RPMI8226 (cell line): ENCODE measurements at regions not wholly inside any gene's neighbourhood (a gene's known extent, or its start where the extent isn't known, plus 50 kb on each side); places are given as distances from the start of the nearest gene placed in this dataset.
"Not testable (repeated sequence)": the region's sequence is repeated elsewhere in the genome, so short reads cannot be mapped to it uniquely, and the experiment has no call there.

Experiments used
- DNase-seq: peaks from one replicate; pipeline ENCODE4 v3.0.0-alpha.2; 2015

DNA sequence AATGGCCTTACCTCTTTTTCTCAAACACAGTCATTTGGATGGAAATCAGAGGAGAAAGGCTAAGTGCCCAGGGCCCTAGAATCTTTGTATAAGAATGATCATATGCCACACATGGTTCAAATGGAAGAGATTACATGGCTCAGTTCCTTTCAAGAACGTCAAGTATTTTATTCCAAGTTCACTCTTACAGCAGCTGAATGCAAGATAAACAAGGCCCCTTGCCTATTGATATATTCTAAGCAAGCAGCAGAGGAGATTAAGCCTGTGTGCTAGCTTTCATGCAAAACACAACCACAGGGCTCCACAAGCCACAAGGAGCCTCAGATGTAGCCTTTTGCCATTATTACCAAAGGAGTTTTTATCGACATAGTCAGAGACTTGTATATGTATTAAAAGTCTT is 55.3 kb upstream of the SLCO6A1 start:
- DNase-seq: no peak

DNA sequence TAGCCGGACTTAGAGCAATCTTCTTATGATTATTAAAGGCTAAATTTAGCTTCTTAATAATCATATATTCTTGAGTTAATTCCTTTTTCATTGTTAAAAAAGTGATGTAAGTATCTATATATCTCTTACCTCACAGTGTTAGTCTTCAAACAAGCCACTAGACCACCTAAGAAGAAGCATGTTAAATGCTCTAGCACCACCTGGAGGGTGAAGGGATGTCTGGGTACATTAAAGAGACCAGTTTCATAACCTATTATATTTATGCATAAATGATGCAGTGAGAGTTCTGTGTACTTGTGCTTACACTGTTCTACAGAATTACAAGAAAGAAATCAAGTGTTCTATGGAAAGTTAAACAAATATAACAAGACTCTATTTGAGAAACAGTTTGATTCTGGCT is 55.9 kb upstream of the SLCO6A1 start:
- no peak for DNase-seq

DNA sequence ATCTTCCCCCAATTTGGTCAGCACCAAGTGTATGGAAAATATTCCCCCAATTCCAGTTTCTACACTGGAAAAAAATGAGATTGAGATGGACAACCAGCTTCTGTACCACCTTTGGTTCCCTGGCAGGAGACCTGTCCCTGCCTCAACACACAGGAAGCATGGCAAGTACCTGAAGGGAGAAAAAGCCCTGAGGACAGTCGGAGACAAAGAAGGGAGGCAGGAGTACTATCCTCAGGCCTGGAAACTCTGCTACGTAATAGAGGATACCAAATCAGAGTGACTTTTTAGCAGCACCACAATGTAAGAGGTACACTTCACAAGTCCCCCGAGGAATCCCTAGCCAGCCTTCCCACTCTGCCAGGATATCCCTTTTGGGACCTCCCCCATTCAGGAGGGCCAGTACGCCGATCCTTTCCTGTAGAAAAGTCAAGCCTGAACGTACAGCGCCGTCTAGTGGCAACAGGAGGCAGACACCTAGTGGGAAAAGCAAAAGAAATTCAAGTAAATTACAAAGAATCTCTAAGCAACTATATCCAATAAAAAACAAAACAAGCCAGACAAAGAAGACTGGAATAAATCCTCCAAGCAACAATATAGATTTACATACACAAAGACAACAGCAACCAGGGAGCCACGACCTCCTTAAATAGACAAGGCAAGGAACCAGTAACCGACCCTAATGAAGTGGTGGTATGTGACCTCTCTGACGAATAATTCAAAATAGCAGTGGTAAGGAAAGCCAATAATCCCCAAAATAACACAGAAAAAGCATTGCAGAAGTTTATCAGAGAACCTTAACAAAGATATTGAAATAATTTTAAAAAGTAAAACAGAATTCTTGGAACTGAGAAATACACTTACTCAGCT is 63.3 kb upstream of the SLCO6A1 start:
- DNase-seq: peak; percentile 52

DNA sequence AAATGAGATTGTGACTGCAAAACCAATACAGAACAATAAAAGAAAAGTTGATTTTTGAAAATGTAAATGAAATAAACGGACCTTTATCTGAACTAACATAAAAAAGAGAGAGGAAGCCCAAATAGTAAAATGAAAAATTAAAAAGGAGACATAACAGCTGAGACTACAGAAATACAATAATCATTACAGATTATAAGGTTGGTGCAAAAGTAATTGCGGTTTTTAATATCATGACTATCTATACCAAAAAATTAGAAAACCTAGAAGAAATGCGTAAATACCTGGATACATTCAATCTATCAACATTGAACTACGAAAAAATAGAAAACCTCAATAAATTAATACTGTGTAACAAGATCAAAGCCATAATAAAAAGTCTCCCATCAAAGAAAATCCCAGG is 71.9 kb upstream of the SLCO6A1 start:
- no peak for DNase-seq

DNA sequence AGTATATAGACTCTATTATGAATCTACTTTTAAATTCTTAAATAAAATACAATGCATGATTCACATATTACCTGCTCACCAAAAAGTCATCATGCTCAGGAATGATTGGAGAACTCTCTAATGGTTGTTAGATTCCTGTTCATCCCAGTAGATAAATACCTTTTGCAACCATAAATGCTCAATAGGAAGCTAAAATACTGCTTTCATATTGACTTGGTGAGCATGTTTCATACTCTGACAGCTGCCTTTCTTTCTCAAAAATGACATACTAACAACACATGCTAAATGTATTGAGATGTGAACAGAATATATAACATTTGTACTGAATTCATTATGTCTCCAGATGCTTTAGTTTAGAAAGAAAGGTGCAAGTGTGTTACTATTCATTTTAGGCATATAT is 79.6 kb upstream of the SLCO6A1 start:
- no peak for DNase-seq

DNA sequence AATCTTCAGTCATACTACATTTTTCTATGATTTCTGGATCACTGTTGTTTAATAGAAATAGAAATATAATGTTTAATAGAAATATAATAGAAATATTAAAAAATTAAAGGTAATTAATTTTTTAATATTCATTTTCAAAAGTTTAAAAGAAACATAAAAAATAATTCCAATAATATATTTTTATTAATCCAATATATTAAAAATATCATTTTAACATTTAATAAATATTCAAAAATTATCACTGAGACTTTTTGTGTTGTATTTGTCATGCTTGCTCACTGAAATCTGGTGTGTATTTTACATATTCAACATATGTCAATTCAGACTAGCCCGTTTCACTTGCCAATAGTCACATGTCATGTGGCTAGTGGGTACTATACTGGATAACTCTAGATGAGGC is 80.6 kb upstream of the SLCO6A1 start:
- DNase-seq: no peak

DNA sequence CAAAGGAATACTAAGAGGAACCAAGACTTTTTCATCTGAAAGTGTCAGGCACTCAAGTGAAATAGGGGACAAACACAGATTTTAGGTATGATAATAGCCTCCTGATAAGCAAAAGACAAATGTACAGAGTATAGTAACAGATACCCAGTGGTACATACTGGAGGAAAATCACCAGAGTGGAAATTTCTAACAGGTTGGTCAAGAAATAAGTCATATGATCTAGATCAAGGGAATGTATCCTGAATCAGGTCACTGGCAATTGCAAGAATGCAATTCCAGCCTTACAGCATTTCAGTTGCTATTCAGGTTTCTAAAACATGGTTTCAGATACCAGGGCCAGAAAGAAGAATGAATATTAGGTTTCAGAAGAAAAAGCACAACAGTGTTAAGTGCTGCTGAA is 82.2 kb upstream of the SLCO6A1 start:
- DNase-seq: no peak

DNA sequence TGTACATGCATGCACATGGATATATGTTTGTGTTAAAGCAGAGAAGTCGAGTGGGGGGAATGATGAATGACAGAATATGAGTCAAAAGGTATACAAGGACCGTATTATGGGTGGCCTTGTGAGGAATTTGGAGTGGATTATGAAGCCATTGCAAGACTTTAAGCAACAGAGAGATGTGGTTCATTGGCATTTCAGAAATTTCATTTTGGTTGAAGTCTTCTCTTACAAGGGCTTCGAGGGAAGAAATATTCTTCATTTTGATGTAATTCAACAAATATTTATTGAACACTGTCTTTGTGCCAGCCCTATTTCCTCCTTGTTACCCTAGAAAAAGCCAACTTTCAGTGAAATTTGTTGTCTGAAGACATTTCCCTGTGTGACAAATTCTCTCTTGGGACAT is 83.9 kb upstream of the SLCO6A1 start:
- no peak for DNase-seq

DNA sequence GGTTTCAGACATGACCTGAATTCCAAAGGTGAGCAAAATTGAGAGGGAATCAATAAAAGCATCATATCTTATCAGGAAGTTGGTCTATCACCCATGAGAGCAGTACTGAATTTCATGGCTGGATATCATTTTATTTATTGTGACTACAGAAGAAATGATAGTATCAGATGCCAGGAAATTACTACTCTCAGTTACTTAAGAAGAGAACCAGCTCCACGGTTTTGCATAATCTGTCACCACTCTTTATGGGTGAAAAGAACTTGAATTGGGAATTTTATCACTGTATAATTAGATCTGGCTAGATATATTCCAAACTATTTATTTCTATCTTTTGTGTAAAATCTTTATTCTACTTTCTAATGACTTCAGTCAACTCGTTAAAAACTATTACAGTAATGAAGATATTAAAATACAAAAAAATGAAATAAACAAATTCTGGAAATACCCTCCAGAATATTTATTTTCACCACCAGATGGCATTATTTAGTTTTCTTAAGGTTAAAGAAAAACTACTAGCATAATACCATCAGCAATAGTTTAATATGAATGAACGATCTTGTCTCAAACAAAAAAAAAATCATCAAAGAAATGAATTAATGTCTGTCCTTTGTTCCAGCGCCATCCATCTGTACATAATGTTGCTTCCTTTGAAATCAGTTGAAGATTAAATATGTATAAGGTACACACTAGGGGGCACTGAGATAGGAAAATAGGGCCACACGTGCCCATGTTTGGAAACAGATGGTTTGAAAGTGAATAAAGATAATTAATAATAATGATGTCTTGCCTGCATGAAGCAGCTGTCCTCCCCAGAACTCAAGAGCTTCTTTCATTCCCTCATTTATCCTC is 84.7 kb upstream of the SLCO6A1 start:
- DNase-seq: peak; percentile 19

DNA sequence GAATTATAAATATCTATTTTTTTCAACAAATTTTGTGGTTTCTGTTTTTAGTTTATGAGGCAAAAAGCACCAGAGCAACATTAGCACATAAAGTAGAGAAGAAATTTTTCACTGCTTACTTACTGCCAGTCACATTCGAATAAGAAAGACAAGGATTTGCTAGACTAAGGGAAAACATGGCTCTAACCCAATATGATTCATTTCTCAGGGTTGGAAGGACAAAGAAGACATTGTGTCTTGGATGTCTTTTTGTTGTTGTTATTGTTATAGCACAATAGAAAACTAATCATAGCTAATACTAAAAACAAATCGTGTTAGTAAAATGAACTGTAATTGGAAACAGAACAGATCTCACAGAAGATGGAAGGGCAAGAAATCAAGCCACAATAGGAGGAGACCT is 90.9 kb upstream of the SLCO6A1 start:
- DNase-seq: no peak

DNA sequence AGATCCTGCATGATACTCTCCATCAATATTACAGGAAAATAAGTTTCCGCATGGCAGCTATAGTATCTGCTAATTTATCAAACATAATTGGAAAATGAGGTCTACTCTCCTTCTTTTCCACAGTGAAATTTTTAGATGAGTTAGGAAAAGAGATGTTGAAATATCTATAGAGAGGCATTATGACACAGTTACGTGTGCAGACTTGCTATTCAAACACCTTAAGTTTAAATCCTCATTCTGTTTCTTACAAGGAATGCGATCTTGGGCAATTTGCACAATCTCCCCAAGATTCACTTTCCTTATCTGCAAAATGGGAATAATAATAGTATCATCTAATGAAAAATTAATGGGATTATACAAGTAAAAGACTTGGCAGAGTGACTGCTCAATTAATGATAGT is 91.7 kb upstream of the SLCO6A1 start:
- no peak for DNase-seq

DNA sequence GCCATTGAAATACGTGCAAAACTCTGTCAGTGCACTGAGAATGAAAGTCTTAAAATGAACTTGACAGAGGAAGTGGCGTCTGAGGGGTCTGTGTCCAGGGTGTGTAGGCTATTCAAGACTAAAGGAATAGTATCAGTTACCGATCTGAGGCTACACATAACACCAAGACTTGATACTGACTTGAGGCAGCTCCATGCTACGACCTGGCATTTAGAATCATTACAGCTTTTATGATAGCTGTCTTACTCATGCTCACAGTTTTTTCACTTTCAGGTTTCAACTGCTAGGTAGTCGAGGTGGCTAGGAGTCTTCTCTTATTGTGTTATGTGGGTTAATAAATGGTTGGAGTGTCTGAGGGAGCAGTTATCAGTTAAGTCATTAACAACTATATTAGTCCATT is 92.8 kb upstream of the SLCO6A1 start:
- no peak for DNase-seq

DNA sequence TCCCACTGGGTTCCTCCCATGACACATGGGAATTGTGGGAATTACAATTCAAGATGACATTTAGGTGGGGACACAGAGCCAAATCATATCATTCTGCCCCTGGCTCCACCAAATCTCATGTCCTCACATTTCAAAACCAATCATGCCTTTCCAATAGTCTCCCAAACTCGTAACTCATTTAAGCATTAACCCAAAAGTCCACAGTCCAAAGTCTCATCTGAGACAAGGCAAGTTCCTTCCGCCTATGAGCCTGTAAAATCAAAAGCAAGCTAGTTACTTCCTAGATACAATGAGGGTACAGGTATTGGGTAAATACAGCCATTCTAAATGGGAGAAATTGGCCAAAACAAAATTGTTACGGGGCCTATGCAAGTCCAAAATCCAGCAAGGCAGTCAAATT is 93.8 kb upstream of the SLCO6A1 start:
- DNase-seq: not testable (repeated sequence)

DNA sequence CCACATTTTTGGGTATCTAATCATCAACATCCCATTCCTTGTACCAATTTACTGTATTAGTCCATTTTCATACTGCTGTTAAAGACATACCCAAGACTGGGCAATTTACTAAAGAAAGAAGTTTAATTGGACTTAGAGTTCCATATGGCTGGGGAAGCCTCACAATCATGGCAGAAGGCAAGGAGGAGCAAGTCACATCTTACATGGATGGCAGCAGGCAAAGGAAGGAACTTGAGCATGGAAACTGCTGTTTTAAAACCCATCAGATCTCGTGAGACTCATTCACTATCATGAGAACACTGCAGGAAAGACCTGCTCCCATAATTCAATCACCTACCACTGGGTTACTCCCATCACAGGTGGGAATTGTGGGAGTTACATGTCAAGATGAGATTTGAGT is 95.4 kb upstream of the SLCO6A1 start:
- no peak for DNase-seq

DNA sequence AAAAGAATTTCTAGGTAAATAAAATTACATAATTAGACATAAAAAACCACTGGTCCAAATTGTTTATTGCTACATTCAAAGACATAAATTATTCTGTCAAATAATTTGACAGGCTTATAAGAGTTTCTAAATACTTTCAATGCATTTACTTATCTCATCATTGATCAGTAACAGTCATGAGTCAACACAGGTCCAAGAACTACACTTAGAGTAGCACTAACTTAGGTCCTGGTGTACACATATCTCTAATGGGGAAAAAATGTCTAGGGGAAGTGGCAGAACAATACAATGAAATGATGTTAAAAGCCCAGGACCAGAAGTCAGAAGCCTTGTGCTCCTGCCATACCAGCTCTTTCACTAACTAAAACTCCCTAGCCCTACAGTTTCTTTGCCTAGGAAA is 96.5 kb upstream of the SLCO6A1 start:
- no peak for DNase-seq

DNA sequence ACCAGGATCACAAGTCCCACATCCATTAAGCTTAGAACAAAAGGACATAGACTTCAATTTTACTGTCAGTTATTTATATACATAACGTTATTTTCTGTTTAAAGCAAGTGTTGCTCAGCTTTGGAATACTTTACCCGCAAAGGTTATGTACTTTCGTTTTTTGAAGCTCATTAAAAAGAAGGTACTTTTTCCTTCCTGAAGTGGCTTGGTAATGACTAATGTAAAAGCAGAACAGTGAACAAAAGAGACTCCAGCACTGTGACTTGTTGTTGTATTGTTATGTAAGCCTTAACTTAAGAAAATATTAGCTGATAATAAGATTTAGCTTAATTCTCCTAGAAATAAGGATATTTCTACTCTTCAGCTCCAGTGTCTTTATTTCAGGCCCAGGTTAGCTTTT is 97.3 kb upstream of the SLCO6A1 start:
- no peak for DNase-seq

DNA sequence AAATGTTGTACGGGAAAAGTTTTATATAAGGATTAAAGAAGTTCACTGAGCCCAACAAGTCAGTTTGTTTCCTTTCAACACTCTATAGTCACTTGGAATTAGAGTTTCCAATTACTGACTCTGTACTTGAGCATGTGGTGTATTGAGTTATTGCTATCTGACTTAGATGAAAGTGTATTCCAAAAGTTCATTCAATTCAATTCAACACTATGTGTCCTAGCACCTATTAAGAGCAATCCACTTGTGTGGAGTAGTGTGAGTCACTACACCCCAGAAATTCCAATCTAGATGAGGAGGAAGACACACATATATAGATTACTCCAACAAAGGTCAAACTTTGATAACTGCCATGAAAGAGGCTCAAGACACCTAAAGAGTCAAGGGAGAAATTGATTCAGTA is 98.2 kb upstream of the SLCO6A1 start:
- DNase-seq: no peak

DNA sequence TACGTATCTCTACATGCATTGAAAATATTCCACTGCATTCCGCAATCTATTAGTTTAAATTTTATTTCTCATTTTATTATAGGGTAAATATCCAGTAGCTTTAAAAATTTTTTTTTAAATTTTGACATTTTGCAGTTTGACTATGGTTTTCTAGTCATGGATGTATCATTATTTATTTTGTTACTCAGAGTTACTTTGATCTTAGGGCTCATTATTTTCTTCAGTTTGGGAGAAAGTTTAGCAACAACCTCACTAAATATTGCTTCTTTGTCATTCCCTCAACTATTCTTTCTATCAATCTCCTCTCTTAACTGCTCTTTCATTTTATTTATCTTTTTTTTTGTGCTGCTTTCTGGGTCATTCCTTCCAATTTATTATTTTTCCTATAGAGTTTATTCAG is 100.5 kb upstream of the SLCO6A1 start:
- no peak for DNase-seq

DNA sequence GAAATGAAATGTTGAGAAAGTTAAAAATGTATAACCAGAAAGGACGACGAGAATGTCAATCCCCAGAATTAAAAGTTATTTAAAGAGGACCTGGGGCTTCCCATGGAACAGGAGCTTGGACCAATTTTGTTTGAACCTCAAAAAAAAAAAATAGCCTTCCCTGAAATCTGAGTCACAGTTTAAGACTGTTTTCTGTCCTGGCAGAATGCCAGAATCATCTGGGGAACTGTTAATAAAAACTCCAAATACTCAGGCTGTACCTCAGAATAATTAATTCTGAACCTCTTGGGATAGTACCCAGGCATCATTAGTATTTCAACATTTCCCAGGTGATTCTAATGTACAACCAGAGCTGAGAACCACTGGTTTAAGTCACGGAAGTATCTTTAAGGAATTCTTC is 102.2 kb upstream of the SLCO6A1 start:
- no peak for DNase-seq

DNA sequence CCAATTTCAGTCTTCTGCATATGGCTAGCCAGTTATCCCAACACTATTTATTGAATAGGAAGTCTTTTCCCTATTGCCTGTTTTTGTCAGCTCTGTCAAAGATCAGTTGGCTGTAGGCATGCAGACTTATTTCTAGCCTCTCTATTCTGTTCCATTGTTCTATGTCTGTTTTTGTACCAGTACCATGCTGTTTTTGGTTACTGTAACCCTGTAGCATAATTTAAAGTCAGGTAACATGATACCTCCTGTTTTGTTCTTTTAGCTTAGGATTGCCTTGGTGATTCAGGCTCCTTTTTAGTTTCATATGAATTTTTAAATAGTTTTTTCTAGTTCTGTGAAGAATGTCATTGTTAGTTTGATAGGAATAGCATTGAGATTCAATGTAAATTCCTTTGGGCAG is 104.9 kb upstream of the SLCO6A1 start:
- no peak for DNase-seq

DNA sequence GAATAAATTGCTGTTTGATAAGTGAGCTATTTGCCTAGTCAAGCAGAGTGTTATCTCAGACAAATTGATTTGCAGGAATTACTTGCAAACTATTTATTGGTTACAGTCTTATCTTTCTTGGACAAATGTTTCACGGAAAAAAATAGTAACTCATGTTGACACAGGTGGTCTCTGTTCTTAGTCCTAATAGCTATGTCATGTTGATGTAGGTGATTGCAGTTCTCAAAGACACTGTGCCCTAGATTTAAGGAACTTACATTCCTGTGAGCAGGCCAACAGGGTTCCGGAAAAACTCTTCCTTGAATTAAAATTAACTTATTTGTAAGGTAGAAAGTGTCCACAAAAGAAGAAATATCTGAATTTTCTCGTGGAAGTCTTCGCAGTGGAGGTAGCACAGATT is 109.6 kb upstream of the SLCO6A1 start:
- DNase-seq: no peak

DNA sequence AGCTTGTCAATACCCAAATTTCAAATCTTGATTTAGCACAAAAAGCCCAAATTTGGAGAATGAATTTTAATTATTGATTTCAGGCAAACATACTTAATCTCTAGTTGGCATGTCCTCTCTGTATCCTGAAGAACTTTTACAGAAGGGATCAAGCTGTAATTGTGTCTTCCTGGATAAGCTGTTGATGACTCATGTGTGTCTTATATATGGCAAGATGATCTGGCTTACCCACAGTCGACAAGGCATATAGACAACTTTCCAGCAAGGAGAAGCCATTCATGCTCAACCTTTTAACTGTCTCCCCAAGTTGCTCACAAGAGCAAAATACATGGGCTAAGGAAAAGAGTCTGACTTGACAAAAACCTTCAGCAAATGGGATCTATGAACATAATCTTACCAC is 112.5 kb upstream of the SLCO6A1 start:
- DNase-seq: no peak

DNA sequence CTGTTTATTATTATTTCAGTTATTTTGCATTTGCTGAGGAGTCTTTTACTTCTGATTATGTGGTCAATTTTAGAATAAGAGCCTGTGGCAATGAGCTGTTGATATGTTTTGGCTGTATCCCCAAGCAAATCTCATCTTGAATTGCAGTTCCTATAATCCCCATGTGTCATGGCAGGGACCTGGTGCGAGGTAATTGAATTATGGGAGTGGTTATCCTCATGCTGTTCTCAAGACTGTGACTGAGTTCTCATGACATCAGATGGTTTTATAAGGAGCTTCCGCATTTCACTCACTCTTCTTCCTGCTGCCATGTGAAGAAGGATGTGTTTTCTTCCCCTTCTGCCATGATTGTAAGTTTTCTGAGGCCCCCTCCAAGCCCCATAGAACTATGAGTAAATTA is 114.9 kb upstream of the SLCO6A1 start:
- no peak for DNase-seq
